Mucosa of descending colon (tissue), 3 donors: ENCODE measurements at regions not wholly inside any gene's neighbourhood (a gene's known extent, or its start where the extent isn't known, plus 50 kb on each side); places are given as distances from the start of the nearest gene placed in this dataset.

ENCODE experiments used
- ATAC-seq: fragments of 200-7000 bp; cut with Tn5 transposase; one replicate; pipeline ENCODE4 v1.9.1; 2020; ENCODE audit warnings: mild to moderate bottlenecking, moderate library complexity
- DNase-seq, 3 donors: peaks; one replicate each; pipeline ENCODE4 v3.0.0-alpha.2; 2020
- H3K36me3 ChIP-seq: fragments of 200-600 bp; one replicate; pipeline ENCODE4 v1.8.0; 2021; ENCODE audit warnings: low read depth, mild to moderate bottlenecking
- H3K4me1 ChIP-seq: fragments of 200-600 bp; one replicate; pipeline ENCODE4 v1.8.0; 2021; ENCODE audit warnings: low read depth, mild to moderate bottlenecking
- H3K4me3 ChIP-seq: fragments of 200-600 bp; one replicate; pipeline ENCODE4 v1.8.0; 2021; ENCODE audit warnings: mild to moderate bottlenecking
- H3K9me3 ChIP-seq: fragments of 200-600 bp; one replicate; pipeline ENCODE4 v1.8.0; 2021; ENCODE audit warnings: mild to moderate bottlenecking
- CTCF ChIP-seq: fragments of 200-600 bp; IDR thresholded peaks from one replicate; pipeline ENCODE4 v1.8.0; 2022; ENCODE audit warnings: antibody characterized with exemption, mild to moderate bottlenecking
- intact Hi-C, 2 donors: fragments of 100-400 bp; cut with DNase I in 1 of 2; cut with micrococcal nuclease in 1 of 2; formaldehyde crosslinking; loops; one replicate each; pipeline versions ENCODE4 v1.11.0 to v1.11.1; 2022; cut with DNase I, micrococcal nuclease
- donor health status: DM: no; HTN: no; CAD: no; lungs with moderate emphysema.
- donor health status: DM: no; HTN: no; CAD: no.
- donor health status: DM: no; HTN: yes; CAD: no.

- TF ChIP-seq CTCF, result no peak
- no peaks in the 10 kb centered on the region for H3K36me3 ChIP-seq
- no peaks in the 10 kb centered on the region for H3K9me3 ChIP-seq
- intact Hi-C loops, result no loop called here
- no peaks in the 10 kb centered on the region for H3K4me1 ChIP-seq
- DNase-seq (no peak), ATAC-seq (no peak)
- H3K4me3 ChIP-seq, result no peak overlapping the region
These were observed 73.2 kb downstream of the CBLL2 start for GRCh38 chrX:22345884-22346283.

GRCh38 chrX:22347491-22347890, 74.8 kb downstream of the CBLL2 start:
- intact Hi-C loops, result no loop called here
- no peaks in the 10 kb centered on the region for H3K4me1 ChIP-seq
- H3K36me3 ChIP-seq, result no peaks in the 10 kb centered on the region
- no peak for DNase-seq
- no peak overlapping the region for H3K4me3 ChIP-seq
- no peak for ATAC-seq
- no peak for TF ChIP-seq CTCF
- no peaks in the 10 kb centered on the region for H3K9me3 ChIP-seq

- ATAC-seq (no peak), DNase-seq (no peak)
- intact Hi-C loops, result no loop called here
- H3K4me1 ChIP-seq, result no peaks in the 10 kb centered on the region
- no peaks in the 10 kb centered on the region for H3K36me3 ChIP-seq
- no peak for TF ChIP-seq CTCF
- no peaks in the 10 kb centered on the region for H3K9me3 ChIP-seq
- H3K4me3 ChIP-seq, result no peak overlapping the region
These were observed 76.4 kb downstream of the CBLL2 start for GRCh38 chrX:22349116-22349515.

GRCh38 chrX:22351076-22351475, 78.4 kb downstream of the CBLL2 start:
- DNase-seq (no peak), ATAC-seq (no peak)
- H3K9me3 ChIP-seq, result no peaks in the 10 kb centered on the region
- intact Hi-C loops, result no loop called here
- no peak overlapping the region for H3K4me3 ChIP-seq
- no peak for TF ChIP-seq CTCF
- no peaks in the 10 kb centered on the region for H3K36me3 ChIP-seq
- no peaks in the 10 kb centered on the region for H3K4me1 ChIP-seq

- intact Hi-C loops, result no loop called here
- Histone ChIP-seq H3K4me3 (no peak overlapping the region), H3K36me3 (no peaks in the 10 kb centered on the region), H3K9me3 (no peaks in the 10 kb centered on the region), H3K4me1 (no peaks in the 10 kb centered on the region)
- no peak for ATAC-seq
- DNase-seq, result no peak
- no peak for TF ChIP-seq CTCF
These were observed 79.3 kb downstream of the CBLL2 start for GRCh38 chrX:22351966-22352365.

- TF ChIP-seq CTCF, result no peak
- no peak overlapping the region for H3K4me3 ChIP-seq
- no peaks in the 10 kb centered on the region for H3K36me3 ChIP-seq
- ATAC-seq (no peak), DNase-seq (no peak)
- H3K9me3 ChIP-seq, result no peaks in the 10 kb centered on the region
- H3K4me1 ChIP-seq, result no peaks in the 10 kb centered on the region
- intact Hi-C loops, result no loop called here
These were observed 84.9 kb downstream of the CBLL2 start for GRCh38 chrX:22357621-22358020.
